SW 1271 (cell line): ENCODE measurements at regions not wholly inside any gene's neighbourhood (a gene's known extent, or its start where the extent isn't known, plus 50 kb on each side); places are given as distances from the start of the nearest gene placed in this dataset.

Experiments
- DNase-seq, 2 experiments: peaks; one replicate each; lab custom pipeline; 2025; lab: John Stamatoyannopoulos, UW

DNA sequence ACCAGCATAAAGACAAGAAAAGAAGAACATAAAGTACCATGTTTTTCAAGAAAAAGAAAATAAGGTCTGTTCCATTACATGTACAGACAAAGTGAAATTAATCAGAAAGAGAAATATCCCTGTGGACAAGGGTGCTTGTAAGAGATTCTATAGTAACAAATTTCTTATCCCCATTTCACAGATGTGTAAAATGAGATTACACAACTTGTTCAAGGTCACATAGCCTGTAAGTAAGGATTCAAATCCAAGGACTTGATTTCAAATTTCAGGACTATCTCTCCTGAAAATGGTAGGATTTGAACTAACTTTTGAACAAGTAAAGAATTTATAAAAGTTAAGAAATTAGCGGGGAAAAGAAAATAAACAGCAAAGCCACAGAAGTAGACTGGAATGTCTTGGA lies 248.2 kb upstream of the SLC39A10 start:
- no peak for DNase-seq

DNA sequence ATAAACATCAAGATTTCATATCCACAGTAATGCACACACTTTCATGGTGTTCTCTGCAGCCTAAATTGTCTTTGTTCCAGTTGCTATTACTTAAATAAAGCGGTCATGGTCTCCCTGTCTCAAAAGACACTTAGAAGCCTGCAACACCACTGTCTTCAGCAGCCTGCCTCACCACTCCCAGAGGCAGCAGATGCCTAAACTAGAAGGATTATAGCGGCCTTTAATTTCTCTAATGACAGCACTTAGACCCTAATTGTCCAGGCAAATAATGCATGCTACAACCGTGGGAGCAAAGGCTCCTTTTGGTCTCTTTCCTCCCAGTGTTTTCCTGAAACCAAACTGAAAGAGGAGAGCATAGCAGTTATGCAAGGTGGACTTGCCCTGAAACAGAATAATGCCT lies 248.8 kb upstream of the SLC39A10 start:
- DNase-seq, result no peak

DNA sequence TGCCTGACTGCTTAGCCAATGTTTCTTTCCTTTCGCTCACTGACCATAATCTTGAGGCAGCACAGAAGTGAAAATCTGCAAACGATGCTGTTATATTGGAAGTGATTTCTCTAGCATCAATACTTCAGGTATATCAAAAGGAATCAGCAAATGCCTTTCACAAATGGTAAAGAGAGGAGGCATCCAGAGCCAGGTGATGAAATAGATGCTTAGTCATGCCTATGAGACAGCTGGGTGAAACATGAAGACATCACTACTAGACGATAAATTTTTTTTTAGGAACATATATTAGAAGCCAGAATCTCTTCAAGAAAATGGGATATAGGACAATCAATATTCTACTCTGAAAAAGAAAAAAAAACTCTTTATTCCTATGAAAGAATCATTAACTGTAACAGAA lies 249.2 kb upstream of the SLC39A10 start:
- DNase-seq, result no peak

DNA sequence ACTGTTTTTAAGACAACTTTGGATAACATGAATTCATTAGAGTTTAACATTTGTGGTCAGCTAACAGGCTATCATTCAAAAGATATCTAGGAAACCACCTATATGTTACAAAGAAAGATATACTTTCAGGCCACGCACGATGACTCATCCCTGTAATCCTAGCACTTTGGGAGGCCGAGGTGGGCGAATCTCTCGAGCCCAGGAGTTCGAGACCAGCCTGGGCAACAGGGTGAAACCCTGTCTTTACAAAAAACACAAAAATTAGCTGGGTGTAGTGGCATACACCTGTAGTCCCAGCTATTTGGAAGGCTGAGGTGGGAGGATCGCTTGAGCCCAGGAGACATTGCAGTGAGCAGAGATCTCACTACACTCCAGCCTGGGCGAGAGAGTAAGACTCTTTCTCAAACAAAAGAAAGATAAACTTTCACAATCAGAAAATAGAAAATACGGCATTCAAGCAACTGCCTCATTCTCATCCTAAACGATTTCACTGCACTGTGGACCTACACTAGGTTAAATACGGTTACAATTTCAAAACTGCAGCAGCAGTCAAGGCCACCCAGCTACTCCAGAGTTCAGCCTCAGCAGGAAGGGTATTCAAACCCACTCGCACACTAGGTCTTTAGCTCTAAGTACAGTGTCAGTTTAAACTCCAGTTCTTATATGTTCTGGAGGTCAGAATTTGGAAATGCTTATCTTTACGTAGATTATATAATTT lies 250.0 kb upstream of the SLC39A10 start:
- no peak for DNase-seq

- no peak for DNase-seq
These were observed 252.4 kb upstream of the SLC39A10 start for GRCh38 chr2:195404651-195405050.

- no peak for DNase-seq
These were observed 260.5 kb upstream of the SLC39A10 start for GRCh38 chr2:195396479-195396878.

- DNase-seq, result no peak
These were observed 261.7 kb upstream of the SLC39A10 start for GRCh38 chr2:195395362-195395761.

- no peak for DNase-seq
These were observed 264.3 kb upstream of the SLC39A10 start for GRCh38 chr2:195392446-195393336.

DNA sequence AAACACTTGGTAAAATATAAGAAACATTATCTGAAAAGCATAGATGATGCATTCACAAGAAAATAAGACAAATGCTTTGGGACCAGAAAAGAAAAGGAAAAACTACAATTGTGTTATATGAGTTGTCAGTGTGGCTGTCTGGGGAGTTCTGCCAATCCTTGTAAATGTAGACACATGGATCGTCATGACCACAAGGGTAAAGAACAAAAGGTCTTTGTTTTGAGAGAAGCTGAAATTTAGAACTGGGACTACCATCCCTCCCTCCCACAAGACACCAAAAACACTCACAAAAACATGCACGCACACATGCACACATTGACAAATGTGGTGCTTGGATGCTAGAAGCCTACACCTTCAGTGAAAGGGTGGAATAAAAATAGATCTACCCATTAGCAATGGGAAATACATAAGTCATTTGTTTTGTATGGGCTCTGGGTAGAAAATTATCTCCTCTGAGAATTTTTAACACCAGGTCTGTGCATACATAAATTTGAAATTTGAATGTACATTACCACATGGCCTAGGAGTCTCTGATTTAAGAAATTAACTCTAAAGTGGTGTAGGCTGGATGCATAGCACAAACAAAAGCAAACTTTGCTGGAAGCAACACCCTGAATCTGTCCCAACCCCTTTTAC lies 266.2 kb upstream of the SLC39A10 start:
- no peak for DNase-seq

- no peak for DNase-seq
These were observed 269.0 kb upstream of the SLC39A10 start for GRCh38 chr2:195388028-195388427.

- DNase-seq, result no peak
These were observed 274.8 kb upstream of the SLC39A10 start for GRCh38 chr2:195382186-195382585.

DNA sequence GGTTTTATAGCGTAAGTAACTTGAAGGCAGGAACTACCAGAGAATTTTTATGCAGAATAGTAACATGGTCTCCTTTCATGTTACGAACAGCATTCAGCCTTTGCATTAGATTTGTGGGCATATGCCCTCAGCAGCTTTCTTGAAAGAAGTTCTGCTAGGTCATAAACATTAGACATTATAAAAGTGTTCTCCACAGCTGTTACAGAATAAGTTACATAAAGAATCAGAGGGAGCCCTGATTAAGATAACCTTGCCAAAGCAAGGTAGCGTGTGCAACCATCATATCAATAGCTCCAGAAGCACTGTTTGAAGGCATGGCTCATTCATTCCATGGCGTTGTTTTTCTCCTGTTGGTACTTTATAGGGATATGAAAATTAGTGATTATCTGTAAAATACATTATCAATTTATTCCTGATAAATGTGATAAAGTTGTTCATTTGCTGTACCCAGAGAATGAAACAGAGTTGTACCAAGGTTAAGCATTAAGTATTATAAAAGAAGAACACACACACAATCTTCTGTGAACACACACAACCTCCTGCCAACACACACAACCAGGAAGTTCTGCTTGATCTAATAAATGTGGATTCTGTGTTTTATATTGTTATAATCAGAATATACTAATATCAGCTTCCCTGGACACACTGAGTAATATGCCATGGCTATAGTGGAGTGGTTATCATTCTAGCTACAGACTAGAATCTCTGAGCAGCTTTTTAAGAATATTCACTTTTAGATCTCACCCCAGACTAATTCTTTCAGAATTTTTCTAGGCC lies 286.7 kb upstream of the SLC39A10 start:
- no peak for DNase-seq

- DNase-seq, result no peak
These were observed 287.8 kb upstream of the SLC39A10 start for GRCh38 chr2:195369218-195369587.

GRCh38 chr2:195368249-195369217 lies 288.5 kb upstream of the SLC39A10 start:
- no peak for DNase-seq

DNA sequence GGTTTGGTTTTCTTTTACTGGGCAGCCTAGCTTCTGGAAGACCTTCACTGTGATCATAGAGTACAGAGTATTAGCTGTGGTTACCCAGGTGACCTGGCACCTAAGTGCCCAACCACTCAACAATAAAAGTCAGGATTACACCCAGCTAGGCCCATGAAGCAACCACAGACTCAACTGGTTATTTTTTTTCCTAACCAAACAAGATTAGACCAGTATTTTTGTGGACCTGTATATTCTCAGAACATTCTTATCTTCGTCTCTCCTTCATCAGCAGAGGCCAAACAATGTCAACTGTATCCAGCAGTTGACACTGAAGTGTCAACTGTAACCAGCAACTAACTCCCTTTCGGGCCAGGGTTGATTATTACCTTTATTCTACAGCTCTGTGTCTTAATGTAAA lies 289.2 kb upstream of the SLC39A10 start:
- no peak for DNase-seq

GRCh38 chr2:195364015-195364965 lies 292.7 kb upstream of the SLC39A10 start:
- no peak for DNase-seq

DNA sequence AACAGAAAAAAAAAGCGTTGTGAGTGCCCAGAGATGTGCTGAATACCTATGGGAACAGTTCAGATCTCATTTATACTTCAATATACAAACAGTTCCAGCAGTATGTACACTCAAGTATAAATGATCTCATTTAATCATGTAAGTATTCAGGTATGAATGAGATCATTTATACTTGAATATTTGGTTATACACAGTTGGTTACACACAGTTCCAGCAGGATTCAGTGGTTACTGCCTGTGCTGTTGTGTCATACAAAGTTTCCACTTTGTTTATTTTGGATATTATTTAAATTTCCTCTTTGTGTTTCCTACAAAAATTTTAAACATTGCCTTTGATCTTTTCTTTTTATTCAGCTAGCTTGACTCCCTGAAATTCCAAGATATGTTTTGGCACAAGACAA lies 293.5 kb upstream of the SLC39A10 start:
- DNase-seq, result no peak

DNA sequence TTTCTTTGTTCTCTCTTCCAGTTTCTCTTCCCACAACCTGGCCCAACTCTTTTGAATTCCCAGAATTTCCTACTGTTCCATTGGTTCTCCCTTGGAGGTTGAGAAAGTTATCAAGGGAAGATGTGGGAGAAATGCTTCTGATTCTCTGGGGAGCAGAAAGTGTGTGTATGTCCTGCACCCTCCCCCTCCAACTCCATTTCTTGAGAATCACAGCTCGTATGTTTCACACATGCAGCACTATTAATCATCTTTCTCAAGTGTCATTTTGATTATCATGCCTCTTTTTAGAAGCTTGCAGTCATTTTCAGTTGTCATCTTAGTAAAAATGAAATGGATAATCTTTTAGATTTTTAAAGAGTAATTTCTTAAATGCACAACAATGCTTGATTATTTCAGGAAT lies 296.8 kb upstream of the SLC39A10 start:
- no peak for DNase-seq

- DNase-seq, result no peak
These were observed 297.8 kb upstream of the SLC39A10 start for GRCh38 chr2:195359043-195359735.
